ENCODE measurements at regions not wholly inside any gene's neighbourhood (a gene's known extent, or its start where the extent isn't known, plus 50 kb on each side); places are given as distances from the start of the nearest gene placed in this dataset.
A peak's percentile ranks its signal among the peaks of the same experiment; 100 is the strongest.

DNA sequence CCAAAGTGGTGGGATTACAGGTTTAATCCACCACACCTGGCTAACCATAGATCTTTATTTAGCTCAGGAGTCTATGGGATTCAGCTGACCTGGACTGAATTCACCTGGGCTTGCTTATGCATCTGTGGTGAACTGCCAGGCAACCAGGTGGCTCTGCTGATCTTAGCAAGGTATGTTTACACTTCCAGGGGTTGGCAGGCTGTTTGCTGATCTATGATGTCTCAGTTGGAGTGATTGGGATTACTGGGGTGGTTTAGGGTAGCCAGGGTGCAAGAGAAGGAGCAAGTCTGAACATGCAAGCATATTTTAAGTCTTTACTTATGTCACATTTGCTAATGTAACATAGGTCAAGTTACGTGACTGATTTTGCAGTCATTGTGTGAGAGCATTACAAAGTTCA is 63.6 kb upstream of the JAK2 start:
- DNase-seq (ENCODE audit: low spot score): no peak

DNA sequence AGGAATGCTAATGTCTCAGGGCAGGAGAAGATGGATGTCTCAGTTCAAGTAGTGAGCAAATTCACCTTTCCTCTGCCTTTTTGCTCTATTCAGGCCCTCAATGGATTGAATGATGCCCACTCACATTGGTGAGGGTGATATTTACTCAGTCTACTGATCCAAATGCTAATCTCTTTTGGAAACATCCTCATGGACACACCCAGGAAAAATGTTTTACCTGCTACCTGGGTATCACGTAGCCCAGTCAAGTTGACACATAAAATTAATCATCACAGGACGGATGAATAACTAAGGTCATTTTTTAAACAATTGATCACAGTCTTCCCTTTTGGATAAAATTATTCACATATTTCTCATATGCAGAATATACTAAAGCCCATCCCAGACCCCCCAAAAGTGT is 63.0 kb upstream of the JAK2 start:
- no peak for DNase-seq (ENCODE audit: low spot score)

DNA sequence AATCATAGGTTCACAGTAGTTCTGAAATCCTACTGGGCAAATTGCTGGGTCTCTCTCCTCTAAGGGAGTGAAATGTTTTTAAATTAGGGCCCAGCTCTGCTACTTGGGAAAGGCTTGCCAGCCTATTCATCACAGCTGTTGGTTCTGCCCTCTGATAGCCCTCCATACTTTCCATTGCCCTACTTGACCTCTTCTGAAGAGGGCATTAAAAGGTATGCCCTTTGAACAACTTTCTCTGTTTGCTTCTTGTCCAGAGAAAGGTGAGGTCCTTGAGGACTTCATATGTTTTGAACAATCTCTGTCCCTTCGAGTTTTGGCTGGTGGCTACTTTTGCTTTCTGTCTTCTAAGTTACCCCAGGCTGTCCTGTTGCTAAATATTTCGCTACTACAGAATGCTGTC is 62.3 kb upstream of the JAK2 start:
- DNase-seq (ENCODE audit: low spot score): no peak

GRCh38 chr9:4923141-4923540 is 61.9 kb upstream of the JAK2 start:
- DNase-seq (ENCODE audit: low spot score): no peak

DNA sequence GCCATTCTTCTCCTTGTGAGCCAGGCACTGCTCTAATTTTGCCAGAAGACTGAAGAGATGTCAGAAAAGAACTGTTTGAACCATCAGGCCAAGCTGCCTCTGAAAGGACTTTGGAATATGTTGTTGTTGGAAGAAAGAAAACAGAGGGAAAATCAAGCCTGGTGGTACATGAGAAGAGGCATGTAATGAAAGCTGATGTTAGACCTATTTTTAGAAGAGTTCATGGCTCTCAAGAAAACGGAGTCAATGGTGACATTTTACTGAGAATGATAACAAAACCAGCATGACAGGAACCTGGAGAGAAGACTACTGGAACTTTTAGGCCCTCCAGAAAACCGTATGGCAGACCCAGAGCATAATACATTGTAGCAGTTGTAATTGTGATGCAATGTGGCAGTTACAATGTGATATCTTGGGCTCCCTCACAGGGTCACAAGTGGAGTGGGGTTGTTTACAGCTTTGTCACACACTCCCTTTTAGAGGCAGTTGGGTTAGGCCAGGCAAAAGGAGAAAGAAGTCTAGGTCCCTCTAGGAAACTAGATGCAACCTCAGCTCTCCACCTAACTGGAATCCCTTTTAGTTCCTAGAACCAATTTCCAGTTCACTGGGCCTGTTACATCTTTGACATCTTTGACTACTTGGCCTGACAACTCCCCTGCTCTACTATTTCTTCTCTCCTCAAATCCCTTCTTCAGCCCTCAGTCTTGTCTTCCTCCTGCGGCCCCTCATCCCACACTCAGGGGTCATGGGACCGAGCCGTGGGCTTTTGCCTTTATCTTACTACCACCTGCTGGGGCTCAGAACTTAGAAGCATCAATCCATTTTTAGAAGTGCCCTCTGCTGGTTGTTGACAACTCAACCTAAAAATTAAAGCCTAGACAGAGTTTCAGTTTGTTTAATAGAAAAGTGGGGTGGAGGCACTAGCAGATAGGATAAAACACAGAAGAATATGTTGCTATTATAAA is 61.2 kb upstream of the JAK2 start:
- DNase-seq (ENCODE audit: low spot score): no peak

DNA sequence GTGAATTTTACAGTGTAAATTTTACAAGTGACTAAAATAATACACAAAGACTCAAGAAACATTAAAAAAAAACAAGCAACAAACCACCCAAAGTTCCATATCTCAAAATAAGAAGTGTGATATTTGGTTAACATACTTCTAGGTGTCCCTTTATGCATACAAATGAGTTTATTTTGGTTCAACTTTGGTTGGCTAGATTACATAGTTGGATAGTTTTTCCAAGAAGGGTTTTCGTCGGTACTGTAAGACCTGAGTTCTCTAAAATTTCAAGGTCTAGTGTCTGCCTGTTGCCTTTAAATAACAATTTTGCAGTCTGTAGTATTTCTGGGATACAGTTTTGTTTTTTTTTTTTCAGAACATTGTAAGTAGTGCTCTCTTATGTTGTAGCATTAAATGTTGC is 58.8 kb upstream of the JAK2 start:
- no peak for DNase-seq (ENCODE audit: low spot score)

GRCh38 chr9:4927043-4927471 is 58.0 kb upstream of the JAK2 start:
- no peak for DNase-seq (ENCODE audit: low spot score)

GRCh38 chr9:4927701-4928100 is 57.4 kb upstream of the JAK2 start:
- no peak for DNase-seq (ENCODE audit: low spot score)

DNA sequence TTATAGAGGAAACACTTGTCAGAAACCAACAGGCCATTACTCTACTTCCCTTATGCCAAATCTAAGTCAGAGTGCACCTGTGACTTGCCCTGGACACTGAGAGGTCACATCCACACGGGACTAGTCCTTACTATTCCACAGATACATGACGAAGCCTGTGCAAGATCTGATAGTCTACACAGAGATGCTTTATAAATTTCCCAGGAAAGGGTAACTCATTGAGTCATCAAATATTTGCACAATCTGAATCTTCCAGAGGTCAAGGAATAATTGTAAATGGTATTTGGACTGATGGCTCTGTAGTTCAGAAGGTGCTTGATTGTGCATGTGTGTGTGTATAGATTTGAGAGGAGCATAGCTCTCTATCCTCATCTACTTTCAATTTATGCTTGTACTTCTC is 55.2 kb upstream of the JAK2 start:
- no peak for DNase-seq (ENCODE audit: low spot score)

DNA sequence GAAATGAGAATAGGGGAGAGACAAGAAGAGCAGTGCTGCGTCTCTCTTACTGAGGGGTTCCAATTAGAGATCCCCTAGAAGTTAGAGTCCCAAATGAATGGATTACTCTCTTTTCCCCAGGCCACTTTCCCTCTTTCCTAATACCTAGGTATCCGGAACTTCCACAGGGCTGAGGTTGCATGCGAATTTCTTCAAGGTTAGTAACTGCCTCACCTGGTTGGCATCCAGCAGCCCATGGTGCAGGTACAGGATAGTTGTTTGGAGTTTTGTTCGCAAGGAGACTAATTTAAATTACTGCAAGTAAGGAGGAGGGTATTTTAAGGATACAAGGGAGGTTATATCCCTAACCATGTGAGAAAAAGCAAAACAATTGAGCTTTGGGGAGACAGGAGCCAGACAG is 52.4 kb upstream of the JAK2 start:
- DNase-seq (ENCODE audit: low spot score): no peak

DNA sequence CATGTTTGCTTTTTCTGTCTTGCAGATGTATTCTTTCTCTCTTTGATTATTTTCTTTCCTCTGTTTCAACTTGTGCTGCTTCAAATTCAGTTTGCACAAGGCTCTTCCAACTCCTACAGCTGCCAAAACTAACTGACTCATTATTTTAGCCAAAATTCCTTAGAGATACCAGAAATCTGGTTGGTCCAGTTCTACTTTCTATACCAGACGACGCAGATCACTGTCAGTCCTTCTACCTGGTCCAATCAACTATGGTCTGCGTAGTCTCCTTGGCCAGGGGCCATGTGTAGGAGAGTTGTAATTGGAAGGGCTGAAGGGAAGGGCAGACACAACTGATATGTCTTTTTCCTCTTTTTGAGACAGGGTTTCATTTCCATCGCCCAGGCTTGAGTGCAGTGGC is 51.9 kb upstream of the JAK2 start:
- DNase-seq (ENCODE audit: low spot score): no peak

- no peak for DNase-seq (ENCODE audit: low spot score)
These were observed 51.2 kb upstream of the JAK2 start for GRCh38 chr9:4933861-4934260.

DNA sequence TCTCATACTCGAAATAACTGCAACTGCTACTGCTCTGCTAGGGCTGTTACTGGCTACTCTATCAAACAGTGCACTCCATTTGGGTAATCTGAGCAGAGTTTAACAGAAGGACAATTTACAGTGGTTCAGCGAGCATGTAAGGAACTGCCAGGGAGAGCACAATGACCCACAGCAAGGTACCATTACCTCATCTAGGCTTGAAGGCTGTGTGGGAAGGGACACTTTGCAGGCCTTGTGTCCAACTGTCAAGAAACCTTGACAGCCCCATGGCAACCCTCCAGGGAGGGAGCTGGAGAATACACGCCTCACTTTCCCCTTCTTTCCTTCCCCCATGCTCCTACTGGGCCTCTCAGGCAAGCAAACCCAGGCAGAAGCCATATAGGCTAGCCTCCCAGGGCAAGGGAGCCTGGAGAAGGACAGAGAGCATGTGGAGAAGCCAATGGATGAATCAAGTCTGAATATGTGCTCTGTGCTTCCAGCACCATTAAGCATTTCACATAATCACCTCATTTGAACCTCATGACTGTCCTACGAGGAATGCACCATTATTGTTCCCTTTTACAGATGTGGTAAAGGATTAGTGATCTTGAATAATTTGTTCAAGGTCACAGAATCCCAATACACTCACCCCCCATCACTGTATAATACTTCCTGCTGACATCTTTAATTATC is 49.9 kb upstream of the JAK2 start:
- DNase-seq (ENCODE audit: low spot score): peak; percentile 21

Data from kidney capillary endothelial cell (primary cell).